Neural cell (in vitro differentiated cells): ENCODE measurements at regions not wholly inside any gene's neighbourhood (a gene's known extent, or its start where the extent isn't known, plus 50 kb on each side); places are given as distances from the start of the nearest gene placed in this dataset.

Source experiments
- H2AFZ ChIP-seq: fragments of 200-600, 300-800 bp; sonication (generic), shearing (Covaris generic); 2 replicates; pipeline ENCODE4 v1.6.0; 2014; ENCODE audit warnings: low read depth, mild to moderate bottlenecking, antibody characterized with exemption, low read length, moderate library complexity
- H3F3A ChIP-seq: fragments of 200-600 bp; shearing (Covaris generic); 2 replicates; pipeline ENCODE4 v1.6.1; 2016; ENCODE audit warnings: mild to moderate bottlenecking, moderate library complexity, mixed read lengths, antibody characterized with exemption, low read length; ENCODE audit not compliant: insufficient read depth, poor library complexity, severe bottlenecking
- H3K27ac ChIP-seq: fragments of 200-600, 300-800 bp; sonication (generic), shearing (Covaris generic); 2 replicates; pipeline ENCODE4 v1.5.1; 2014; ENCODE audit warnings: mild to moderate bottlenecking, low read length, moderate library complexity
- H3K27me3 ChIP-seq: fragments of 300-800, 200-600 bp; sonication (generic), shearing (Covaris generic); 2 replicates; pipeline ENCODE4 v1.6.0; 2014; ENCODE audit warnings: mild to moderate bottlenecking, low read depth, low read length, moderate library complexity; ENCODE audit not compliant: insufficient read depth
- H3K36me3 ChIP-seq: fragments of 300-800, 200-600 bp; sonication (generic), shearing (Covaris generic); 2 replicates; pipeline ENCODE4 v1.5.1; 2014; ENCODE audit warnings: mild to moderate bottlenecking, antibody characterized with exemption, low read length, moderate library complexity; ENCODE audit not compliant: insufficient read depth
- H3K4me2 ChIP-seq: fragments of 300-800, 200-600 bp; sonication (generic), shearing (Covaris generic); 2 replicates; pipeline ENCODE4 v1.6.0; 2014; ENCODE audit warnings: mild to moderate bottlenecking, low read length
- H3K4me3 ChIP-seq: fragments of 300-800, 200-600 bp; sonication (generic), shearing (Covaris generic); 2 replicates; pipeline ENCODE4 v1.5.1; 2014; ENCODE audit warnings: mild to moderate bottlenecking, low read length, moderate library complexity
- H3K79me2 ChIP-seq: fragments of 200-600 bp; shearing (Covaris generic); replicated peaks from 2 replicates; pipeline ENCODE4 v1.6.0; 2014; ENCODE audit warnings: mild to moderate bottlenecking, low read length, moderate library complexity; ENCODE audit not compliant: insufficient read depth
- H3K9ac ChIP-seq: fragments of 300-800, 200-600 bp; sonication (generic), shearing (Covaris generic); 2 replicates; pipeline ENCODE4 v1.6.1; 2016; ENCODE audit warnings: mild to moderate bottlenecking, low read length, mixed read lengths
- H3K9me2 ChIP-seq: fragments of 200-600 bp; shearing (Covaris generic); 2 replicates; pipeline ENCODE4 v1.6.1; 2016; ENCODE audit warnings: mild to moderate bottlenecking, low read length, mixed read lengths; ENCODE audit not compliant: insufficient read depth
- H3K9me3 ChIP-seq: fragments of 200-600, 300-800 bp; sonication (generic), shearing (Covaris generic); 2 replicates; pipeline ENCODE4 v1.6.1; 2016; ENCODE audit warnings: mild to moderate bottlenecking, mixed run types, low read length, moderate library complexity, mixed read lengths
- H4K20me1 ChIP-seq: fragments of 200-600 bp; shearing (Covaris generic); 2 replicates; pipeline ENCODE4 v1.6.1; 2016; ENCODE audit warnings: mild to moderate bottlenecking, mixed run types; ENCODE audit not compliant: insufficient read depth
- EP300 ChIP-seq: fragments of 450-650 bp; conservative IDR thresholded peaks from 2 replicates; pipeline ENCODE4 v1.6.1; 2014; ENCODE audit warnings: antibody characterized with exemption, mild to moderate bottlenecking, moderate library complexity; ENCODE audit not compliant: poor library complexity, severe bottlenecking
- EZH2 ChIP-seq: fragments of 200-600, 300-800 bp; shearing (Covaris generic), sonication (generic); IDR thresholded peaks from 2 replicates; pipeline ENCODE4 v1.6.1; 2014; ENCODE audit warnings: antibody characterized with exemption, low read length, borderline replicate concordance, mild to moderate bottlenecking; ENCODE audit not compliant: insufficient read depth, poor library complexity, severe bottlenecking
- MXI1 ChIP-seq: fragments of 450-650 bp; conservative IDR thresholded peaks from 2 replicates; pipeline ENCODE4 v1.6.1; 2014; ENCODE audit warnings: antibody characterized with exemption, mild to moderate bottlenecking; ENCODE audit not compliant: poor library complexity, severe bottlenecking
- POLR2AphosphoS5 ChIP-seq: IDR thresholded peaks from 2 replicates; pipeline ENCODE4 v1.6.1; 2012
- RAD21 ChIP-seq: fragments of 450-650 bp; conservative IDR thresholded peaks from 2 replicates; pipeline ENCODE4 v1.6.1; 2014; ENCODE audit warnings: antibody characterized with exemption, mild to moderate bottlenecking, moderate library complexity
- SMC3 ChIP-seq: fragments of 450-650 bp; conservative IDR thresholded peaks from 2 replicates; pipeline ENCODE4 v1.6.1; 2014; ENCODE audit warnings: antibody characterized with exemption, mild to moderate bottlenecking, moderate library complexity; ENCODE audit not compliant: poor library complexity
- TAF1 ChIP-seq: IDR thresholded peaks from 2 replicates; pipeline ENCODE4 v1.6.1; 2012; ENCODE audit warnings: low read depth
- TF ChIP-seq, protein P1 (sequence below): fragments of 450-650 bp; IDR thresholded peaks from 2 replicates; pipeline ENCODE4 v1.5.1; 2014; ENCODE audit warnings: antibody characterized with exemption, mild to moderate bottlenecking, moderate library complexity; ENCODE audit not compliant: poor library complexity, severe bottlenecking
- TF ChIP-seq, protein P2 (sequence below): IDR thresholded peaks from 2 replicates; pipeline ENCODE4 v1.6.1; 2012; ENCODE audit warnings: borderline replicate concordance

DNA sequence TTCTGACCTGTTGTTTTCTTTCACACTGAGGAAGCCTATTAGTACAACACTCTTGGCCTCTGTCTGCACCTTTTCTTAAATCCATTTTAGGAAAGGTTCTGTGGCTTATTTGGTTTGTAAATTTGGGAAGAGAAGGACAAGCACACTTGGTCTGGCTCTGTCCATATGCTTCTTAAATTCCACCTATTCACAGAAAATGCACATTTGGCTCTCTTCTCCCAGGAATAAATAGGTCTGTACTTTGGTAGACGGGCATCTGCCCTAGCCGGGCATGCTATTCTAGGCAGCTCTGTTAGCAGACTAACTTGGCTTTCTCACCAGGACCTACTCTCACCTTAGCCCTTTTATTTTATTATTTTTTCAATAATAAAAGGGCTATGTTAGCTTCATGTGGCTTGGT lies 1211.8 kb upstream of the SLC39A10 start:
- Histone ChIP-seq H2AFZ (no peak overlapping the region), H3K79me2 (no peaks in the 10 kb centered on the region), H3K9ac (no peak overlapping the region), H3K4me3 (no peak overlapping the region), H3K27ac (no peak overlapping the region), H3K4me2 (no peak overlapping the region), H3F3A (no peaks in the 10 kb centered on the region), H3K36me3 (no peaks in the 10 kb centered on the region), H3K27me3 (no peaks in the 10 kb centered on the region), H3K9me2 (no peaks in the 10 kb centered on the region), H4K20me1 (no peaks in the 10 kb centered on the region), H3K9me3 (peaks cover 3% of the 10 kb centered on the region)
- TF ChIP-seq EZH2 (no peak), TAF1 (no peak), MXI1 (no peak), POLR2AphosphoS5 (no peak), SMC3 (no peak), RAD21 (no peak), EP300 (no peak)
- TF ChIP-seq, protein P1, sequence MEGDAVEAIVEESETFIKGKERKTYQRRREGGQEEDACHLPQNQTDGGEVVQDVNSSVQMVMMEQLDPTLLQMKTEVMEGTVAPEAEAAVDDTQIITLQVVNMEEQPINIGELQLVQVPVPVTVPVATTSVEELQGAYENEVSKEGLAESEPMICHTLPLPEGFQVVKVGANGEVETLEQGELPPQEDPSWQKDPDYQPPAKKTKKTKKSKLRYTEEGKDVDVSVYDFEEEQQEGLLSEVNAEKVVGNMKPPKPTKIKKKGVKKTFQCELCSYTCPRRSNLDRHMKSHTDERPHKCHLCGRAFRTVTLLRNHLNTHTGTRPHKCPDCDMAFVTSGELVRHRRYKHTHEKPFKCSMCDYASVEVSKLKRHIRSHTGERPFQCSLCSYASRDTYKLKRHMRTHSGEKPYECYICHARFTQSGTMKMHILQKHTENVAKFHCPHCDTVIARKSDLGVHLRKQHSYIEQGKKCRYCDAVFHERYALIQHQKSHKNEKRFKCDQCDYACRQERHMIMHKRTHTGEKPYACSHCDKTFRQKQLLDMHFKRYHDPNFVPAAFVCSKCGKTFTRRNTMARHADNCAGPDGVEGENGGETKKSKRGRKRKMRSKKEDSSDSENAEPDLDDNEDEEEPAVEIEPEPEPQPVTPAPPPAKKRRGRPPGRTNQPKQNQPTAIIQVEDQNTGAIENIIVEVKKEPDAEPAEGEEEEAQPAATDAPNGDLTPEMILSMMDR, result no peak
- TF ChIP-seq, protein P2, sequence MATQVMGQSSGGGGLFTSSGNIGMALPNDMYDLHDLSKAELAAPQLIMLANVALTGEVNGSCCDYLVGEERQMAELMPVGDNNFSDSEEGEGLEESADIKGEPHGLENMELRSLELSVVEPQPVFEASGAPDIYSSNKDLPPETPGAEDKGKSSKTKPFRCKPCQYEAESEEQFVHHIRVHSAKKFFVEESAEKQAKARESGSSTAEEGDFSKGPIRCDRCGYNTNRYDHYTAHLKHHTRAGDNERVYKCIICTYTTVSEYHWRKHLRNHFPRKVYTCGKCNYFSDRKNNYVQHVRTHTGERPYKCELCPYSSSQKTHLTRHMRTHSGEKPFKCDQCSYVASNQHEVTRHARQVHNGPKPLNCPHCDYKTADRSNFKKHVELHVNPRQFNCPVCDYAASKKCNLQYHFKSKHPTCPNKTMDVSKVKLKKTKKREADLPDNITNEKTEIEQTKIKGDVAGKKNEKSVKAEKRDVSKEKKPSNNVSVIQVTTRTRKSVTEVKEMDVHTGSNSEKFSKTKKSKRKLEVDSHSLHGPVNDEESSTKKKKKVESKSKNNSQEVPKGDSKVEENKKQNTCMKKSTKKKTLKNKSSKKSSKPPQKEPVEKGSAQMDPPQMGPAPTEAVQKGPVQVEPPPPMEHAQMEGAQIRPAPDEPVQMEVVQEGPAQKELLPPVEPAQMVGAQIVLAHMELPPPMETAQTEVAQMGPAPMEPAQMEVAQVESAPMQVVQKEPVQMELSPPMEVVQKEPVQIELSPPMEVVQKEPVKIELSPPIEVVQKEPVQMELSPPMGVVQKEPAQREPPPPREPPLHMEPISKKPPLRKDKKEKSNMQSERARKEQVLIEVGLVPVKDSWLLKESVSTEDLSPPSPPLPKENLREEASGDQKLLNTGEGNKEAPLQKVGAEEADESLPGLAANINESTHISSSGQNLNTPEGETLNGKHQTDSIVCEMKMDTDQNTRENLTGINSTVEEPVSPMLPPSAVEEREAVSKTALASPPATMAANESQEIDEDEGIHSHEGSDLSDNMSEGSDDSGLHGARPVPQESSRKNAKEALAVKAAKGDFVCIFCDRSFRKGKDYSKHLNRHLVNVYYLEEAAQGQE, result no peak

DNA sequence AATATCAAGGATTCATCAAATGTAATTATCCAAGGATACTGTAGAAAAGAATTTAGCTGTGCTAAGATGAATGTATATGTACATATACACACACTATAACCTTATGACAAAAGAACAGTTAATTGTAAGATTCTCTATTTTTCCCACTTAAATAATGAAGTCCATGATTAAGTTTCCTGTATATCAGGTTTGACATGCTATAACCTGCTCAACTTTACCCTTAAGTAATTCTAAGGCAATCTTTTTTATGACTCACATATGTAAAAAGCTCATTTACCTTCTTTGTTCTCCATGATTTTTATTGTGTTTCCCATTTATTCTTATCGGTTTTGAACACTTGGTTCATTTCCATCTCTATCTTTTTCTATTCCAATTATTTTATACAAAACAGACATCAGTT lies 1213.1 kb upstream of the SLC39A10 start:
- Histone ChIP-seq H3K9ac (no peak overlapping the region), H3K36me3 (no peaks in the 10 kb centered on the region), H3K27me3 (no peaks in the 10 kb centered on the region), H3F3A (no peaks in the 10 kb centered on the region), H4K20me1 (no peaks in the 10 kb centered on the region), H3K79me2 (no peaks in the 10 kb centered on the region), H3K4me2 (no peak overlapping the region), H3K4me3 (no peak overlapping the region), H3K9me2 (no peaks in the 10 kb centered on the region), H3K27ac (no peak overlapping the region), H3K9me3 (peaks cover 3% of the 10 kb centered on the region), H2AFZ (no peak overlapping the region)
- TF ChIP-seq EZH2 (no peak), MXI1 (no peak), RAD21 (no peak), TAF1 (no peak), POLR2AphosphoS5 (no peak), SMC3 (no peak), EP300 (no peak)
- TF ChIP-seq, protein P2, result no peak
- TF ChIP-seq, protein P1, result no peak
